ENCODE measurements at regions not wholly inside any gene's neighbourhood (a gene's known extent, or its start where the extent isn't known, plus 50 kb on each side); places are given as distances from the start of the nearest gene placed in this dataset.

DNA sequence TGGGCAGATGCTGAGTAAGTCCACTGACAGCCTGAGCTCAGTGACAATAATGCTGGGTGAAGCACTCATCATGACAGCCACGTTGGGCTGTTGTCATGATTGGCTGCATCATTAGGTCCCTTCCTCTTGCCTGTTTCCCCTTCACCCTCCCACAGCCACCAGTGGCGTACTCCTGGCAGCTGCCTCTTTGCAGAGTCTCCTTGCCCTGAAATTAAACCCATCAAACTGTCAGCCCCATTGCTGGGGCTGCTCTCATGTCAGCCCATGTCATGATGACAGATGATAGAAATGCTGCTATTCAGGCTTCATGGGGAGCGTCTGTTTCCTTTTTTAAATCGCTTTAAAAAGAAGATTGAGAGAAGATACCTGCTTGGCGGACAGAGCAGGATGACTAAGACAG, 327.4 kb downstream of the AGTPBP1 start:
- no peak for TF ChIP-seq CTCF (IDR thresholded peaks at IDR 0.05)
- TF ChIP-seq POLR2AphosphoS5 (IDR thresholded peaks at IDR 0.05), result no peak
- no peak for TF ChIP-seq POLR2A (IDR thresholded peaks at IDR 0.05)
- no peak for TF ChIP-seq EP300 (IDR thresholded peaks at IDR 0.05; ENCODE audit: low read depth)

All from transverse colon (tissue), 4 donors.